ENCODE measurements at regions not wholly inside any gene's neighbourhood (a gene's known extent, or its start where the extent isn't known, plus 50 kb on each side); places are given as distances from the start of the nearest gene placed in this dataset.
"Not testable (repeated sequence)": the region's sequence is repeated elsewhere in the genome, so short reads cannot be mapped to it uniquely, and the experiment has no call there.

DNA sequence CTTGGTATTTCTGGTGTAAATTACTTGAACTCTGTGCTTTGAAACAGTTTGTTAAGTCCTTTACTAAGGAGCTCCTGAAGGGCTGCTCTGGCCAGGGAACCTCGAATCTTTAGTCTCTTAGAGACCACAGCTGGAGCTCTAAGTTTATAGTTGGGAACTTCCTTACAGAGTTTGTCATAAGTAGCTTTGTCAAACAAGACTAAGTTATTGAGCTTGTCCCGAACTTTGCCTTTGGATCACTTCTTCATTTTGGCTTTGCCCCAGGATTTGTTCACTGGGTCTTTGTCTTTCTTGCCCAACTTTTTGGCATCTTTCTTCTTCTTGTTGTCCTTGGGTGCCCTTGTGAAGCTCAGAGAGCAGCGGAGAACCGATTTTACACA lies 64.8 kb downstream of the FAM50B start:
- DNase-seq (ENCODE audit: low read depth, low spot score): no peak
- TF ChIP-seq, protein P1, sequence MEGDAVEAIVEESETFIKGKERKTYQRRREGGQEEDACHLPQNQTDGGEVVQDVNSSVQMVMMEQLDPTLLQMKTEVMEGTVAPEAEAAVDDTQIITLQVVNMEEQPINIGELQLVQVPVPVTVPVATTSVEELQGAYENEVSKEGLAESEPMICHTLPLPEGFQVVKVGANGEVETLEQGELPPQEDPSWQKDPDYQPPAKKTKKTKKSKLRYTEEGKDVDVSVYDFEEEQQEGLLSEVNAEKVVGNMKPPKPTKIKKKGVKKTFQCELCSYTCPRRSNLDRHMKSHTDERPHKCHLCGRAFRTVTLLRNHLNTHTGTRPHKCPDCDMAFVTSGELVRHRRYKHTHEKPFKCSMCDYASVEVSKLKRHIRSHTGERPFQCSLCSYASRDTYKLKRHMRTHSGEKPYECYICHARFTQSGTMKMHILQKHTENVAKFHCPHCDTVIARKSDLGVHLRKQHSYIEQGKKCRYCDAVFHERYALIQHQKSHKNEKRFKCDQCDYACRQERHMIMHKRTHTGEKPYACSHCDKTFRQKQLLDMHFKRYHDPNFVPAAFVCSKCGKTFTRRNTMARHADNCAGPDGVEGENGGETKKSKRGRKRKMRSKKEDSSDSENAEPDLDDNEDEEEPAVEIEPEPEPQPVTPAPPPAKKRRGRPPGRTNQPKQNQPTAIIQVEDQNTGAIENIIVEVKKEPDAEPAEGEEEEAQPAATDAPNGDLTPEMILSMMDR (IDR thresholded peaks at IDR 0.05; ENCODE audit: low read depth, low read length): no peak
- H3K4me3 ChIP-seq (ENCODE audit: low read depth, low read length): no peak overlapping the region
- in situ Hi-C loops (cut with HindIII; ENCODE audit: low sequenced_read_pairs): no loop called here

GRCh38 chr6:3915076-3915791 lies 66.1 kb downstream of the FAM50B start:
- no peak for DNase-seq (ENCODE audit: low read depth, low spot score)
- no peak overlapping the region for H3K4me3 ChIP-seq (ENCODE audit: low read depth, low read length)
- in situ Hi-C loops (cut with HindIII; ENCODE audit: low sequenced_read_pairs): no loop called here
- TF ChIP-seq, protein P1 (IDR thresholded peaks at IDR 0.05; ENCODE audit: low read depth, low read length): no peak

DNA sequence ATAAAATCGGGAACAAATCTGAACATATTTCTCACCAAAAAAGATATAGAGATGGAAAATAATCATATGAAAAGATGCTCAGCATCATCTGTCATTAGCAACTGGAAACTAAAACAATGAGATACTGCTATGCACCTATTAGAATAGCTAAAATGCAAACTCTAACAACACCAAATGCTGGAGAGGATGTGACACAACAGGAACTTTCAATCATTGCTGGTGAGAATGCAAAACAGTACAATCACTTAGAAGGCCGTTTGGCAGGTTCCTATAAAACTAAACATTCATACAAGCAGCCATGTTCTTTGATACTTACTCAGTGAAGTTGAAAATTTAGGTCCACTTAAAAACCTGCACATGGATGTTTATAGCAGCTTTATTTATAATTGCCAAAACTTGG lies 67.0 kb downstream of the FAM50B start:
- TF ChIP-seq, protein P1 (IDR thresholded peaks at IDR 0.05; ENCODE audit: low read depth, low read length): no peak
- in situ Hi-C loops (cut with HindIII; ENCODE audit: low sequenced_read_pairs): no loop called here
- H3K4me3 ChIP-seq (ENCODE audit: low read depth, low read length): no peak overlapping the region
- no peak for DNase-seq (ENCODE audit: low read depth, low spot score)

DNA sequence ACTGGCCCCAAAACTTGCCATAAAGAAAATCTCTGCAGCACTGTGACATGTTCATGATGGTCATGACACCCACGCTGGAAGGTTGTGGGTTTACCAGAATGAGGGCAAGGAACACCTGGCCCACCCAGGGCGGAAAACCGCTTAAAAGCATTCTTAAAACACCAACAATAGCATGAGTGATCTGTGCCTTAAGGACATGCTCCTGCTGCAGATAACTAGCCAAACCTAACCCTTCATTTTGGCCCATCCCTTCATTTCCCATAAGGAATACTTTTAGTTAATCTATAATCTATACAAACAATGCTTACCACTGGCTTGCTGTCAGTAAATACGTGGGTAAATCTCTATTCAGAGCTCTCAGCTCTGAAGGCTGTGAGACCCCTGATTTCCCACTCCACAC lies 67.6 kb downstream of the FAM50B start:
- DNase-seq (ENCODE audit: low read depth, low spot score); H3K4me3 ChIP-seq (ENCODE audit: low read depth, low read length); in situ Hi-C loops (cut with HindIII; ENCODE audit: low sequenced_read_pairs): not testable (repeated sequence)

GRCh38 chr6:3918469-3918868 lies 69.3 kb downstream of the FAM50B start:
- in situ Hi-C loops (cut with HindIII; ENCODE audit: low sequenced_read_pairs): no loop called here
- no peak for DNase-seq (ENCODE audit: low read depth, low spot score)
- H3K4me3 ChIP-seq (ENCODE audit: low read depth, low read length): no peak overlapping the region
- TF ChIP-seq, protein P1 (IDR thresholded peaks at IDR 0.05; ENCODE audit: low read depth, low read length): no peak

DNA sequence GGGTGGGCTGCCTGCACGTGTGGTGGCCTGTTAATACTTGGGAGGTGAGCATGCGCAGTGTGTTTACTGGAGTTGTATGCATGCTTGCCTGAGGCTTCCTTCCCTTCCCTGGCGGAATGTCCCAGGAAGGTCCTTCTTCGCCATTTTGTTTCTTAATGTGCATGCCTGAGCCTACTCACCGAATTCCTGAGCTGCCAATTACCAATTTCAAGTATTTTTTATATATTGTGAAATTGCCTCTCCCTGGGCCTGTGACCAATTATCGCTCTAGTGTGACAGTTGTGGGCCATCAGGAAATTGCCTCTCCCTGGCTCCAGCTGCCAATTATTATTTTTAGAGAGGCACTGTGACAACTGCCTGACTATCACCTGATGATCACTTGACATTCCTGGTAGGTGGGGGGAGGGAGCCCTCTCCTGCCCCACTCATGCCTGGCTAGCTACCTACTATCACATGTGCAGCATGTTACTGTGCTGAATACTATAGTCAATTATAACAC lies 70.0 kb downstream of the FAM50B start:
- TF ChIP-seq, protein P1 (IDR thresholded peaks at IDR 0.05; ENCODE audit: low read depth, low read length): no peak
- in situ Hi-C loops (cut with HindIII; ENCODE audit: low sequenced_read_pairs): no loop called here
- DNase-seq (ENCODE audit: low read depth, low spot score): no peak
- no peak overlapping the region for H3K4me3 ChIP-seq (ENCODE audit: low read depth, low read length)

DNA sequence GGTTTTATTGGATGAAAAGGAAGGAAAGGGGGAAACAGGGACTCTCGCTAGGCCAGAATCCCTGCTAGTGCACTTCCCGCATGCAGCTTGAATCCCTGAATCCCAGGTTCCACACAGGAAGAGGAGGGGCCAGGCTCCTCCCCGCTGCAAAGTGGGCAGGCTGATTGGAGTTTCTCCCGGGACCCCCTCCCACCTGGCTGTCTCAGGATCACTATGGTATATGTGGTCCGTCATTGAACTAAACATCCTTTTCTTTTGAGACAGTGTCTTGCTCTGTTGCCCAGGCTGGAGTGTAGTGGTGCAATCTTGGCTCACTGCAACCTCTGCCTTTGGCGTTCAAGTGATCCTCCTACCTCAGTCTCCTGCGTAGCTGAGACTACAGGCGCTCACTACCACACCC lies 70.7 kb downstream of the FAM50B start:
- DNase-seq (ENCODE audit: low read depth, low spot score): no peak
- in situ Hi-C loops (cut with HindIII; ENCODE audit: low sequenced_read_pairs): no loop called here
- TF ChIP-seq, protein P1 (IDR thresholded peaks at IDR 0.05; ENCODE audit: low read depth, low read length): no peak
- no peak overlapping the region for H3K4me3 ChIP-seq (ENCODE audit: low read depth, low read length)
